K562 (cell line): ENCODE measurements at regions not wholly inside any gene's neighbourhood (a gene's known extent, or its start where the extent isn't known, plus 50 kb on each side); places are given as distances from the start of the nearest gene placed in this dataset.

ENCODE experiments used
- ATAC-seq: fragments of 200-7000 bp; cut with Tn5 transposase; 3 replicates; pipeline ENCODE4 v1.9.1; 2020; ENCODE audit warnings: moderate library complexity
- BruUV-seq: library from RNA; stranded (reverse); fragments of 400-500 nt; replicated peaks from 2 replicates; lab custom pipeline; 2021; lab: Mats Ljungman, UMichigan
- CTCF ChIA-PET: fragments of 300-600 bp; formaldehyde crosslinking; extraction: SDS; loops from one replicate; lab custom pipeline; 2021; ENCODE audit warnings: low intra/inter-chr PET ratio; lab: Yijun Ruan, JAX
- POLR2A ChIA-PET: fragments of 300-600, 350-650 bp; sonication (Branson Sonifier 250); formaldehyde crosslinking; extraction: SDS; loops from one replicate; lab custom pipeline; 2021; ENCODE audit warnings: antibody characterized with exemption, inconsistent platforms; lab: Yijun Ruan, JAX
- DNase-seq, 4 experiments: peaks; one replicate each; pipeline versions ENCODE4 v3.0.0 to v3.0.0-alpha.2; 2011 to 2018; ENCODE audit warnings: low spot score in 3 of 4, mixed read lengths in 3 of 4; ENCODE audit errors: extremely low read depth in 1 of 4
- FAIRE-seq: peaks from 2 replicates; lab custom pipeline; 2011; peaks lifted over from hg19 to GRCh38; lab: Jason Lieb, UNC
- H2AFZ ChIP-seq: 2 replicates; pipeline ENCODE4 v1.6.0; 2011; ENCODE audit warnings: low read depth, low read length, control low read depth, inconsistent platforms
- H3K27ac ChIP-seq: fragments of 200-600 bp; 3 replicates; pipeline ENCODE4 v1.8.0; 2011; ENCODE audit warnings: low read depth, mild to moderate bottlenecking, control low read depth, inconsistent platforms, low read length, moderate library complexity, mixed read lengths; ENCODE audit errors: extremely low read depth
- H3K27me3 ChIP-seq, 2 experiments: fragments of 300-600 bp in 1 of 2; 2 replicates in 1 of 2; 3 replicates in 1 of 2; pipeline versions ENCODE4 v1.6.0 to v1.8.0; 2011; ENCODE audit warnings: inconsistent platforms in 2 of 2, low read length in 2 of 2, mild to moderate bottlenecking in 1 of 2, mixed read lengths in 1 of 2, moderate library complexity in 1 of 2; ENCODE audit not compliant: control insufficient read depth in 2 of 2, insufficient read depth in 2 of 2
- H3K36me3 ChIP-seq: fragments of 300-600 bp; 3 replicates; pipeline ENCODE4 v1.8.0; 2011; ENCODE audit warnings: mild to moderate bottlenecking, low read length, inconsistent platforms; ENCODE audit not compliant: control insufficient read depth, insufficient read depth
- H3K4me1 ChIP-seq, 2 experiments: fragments of 200-600 bp in 1 of 2; replicated peaks in 1 of 2; 2 replicates in 1 of 2; 3 replicates in 1 of 2; pipeline versions ENCODE4 v1.5.1 to v1.8.0; 2011; ENCODE audit warnings: inconsistent platforms in 2 of 2, low read length in 2 of 2, mild to moderate bottlenecking in 1 of 2, mixed read lengths in 1 of 2, moderate library complexity in 1 of 2; ENCODE audit not compliant: control insufficient read depth in 2 of 2, insufficient read depth in 2 of 2
- H3K4me2 ChIP-seq: 2 replicates; pipeline ENCODE4 v1.6.1; 2011; ENCODE audit warnings: low read length, control low read depth, inconsistent platforms, mixed read lengths; ENCODE audit not compliant: insufficient read depth
- H3K4me3 ChIP-seq: fragments of 200-600 bp; sonication (generic), shearing (Covaris generic); 2 replicates; pipeline ENCODE4 v1.5.1; 2016; ENCODE audit warnings: control low read depth, inconsistent platforms
- H3K79me2 ChIP-seq: fragments of 200-600 bp; 3 replicates; pipeline ENCODE4 v1.8.0; 2011; ENCODE audit warnings: low read length, inconsistent platforms; ENCODE audit not compliant: control insufficient read depth, insufficient read depth
- H3K9ac ChIP-seq, 2 experiments: 2 replicates each; pipeline versions ENCODE4 v1.6.0 to v1.6.1; 2011; ENCODE audit warnings: low read depth in 2 of 2, low read length in 2 of 2, control low read depth in 1 of 2, inconsistent platforms in 1 of 2, mild to moderate bottlenecking in 1 of 2, mixed read lengths in 1 of 2; ENCODE audit not compliant: insufficient read depth in 1 of 2
- H3K9me1 ChIP-seq: one replicate; pipeline ENCODE4 v1.6.0; 2011; ENCODE audit warnings: inconsistent platforms, mild to moderate bottlenecking, low read length, moderate library complexity; ENCODE audit not compliant: control insufficient read depth, insufficient read depth
- H3K9me3 ChIP-seq: replicated peaks from 2 replicates; pipeline ENCODE4 v1.5.1; 2011; ENCODE audit warnings: low read depth, low read length, inconsistent platforms; ENCODE audit not compliant: control insufficient read depth, insufficient read depth
- H4K20me1 ChIP-seq: replicated peaks from 2 replicates; pipeline ENCODE4 v1.6.1; 2011; ENCODE audit warnings: low read length, inconsistent platforms, mixed read lengths; ENCODE audit not compliant: control insufficient read depth, insufficient read depth
- CTCF ChIP-seq, 3 experiments: IDR thresholded peaks in 2 of 3; conservative IDR thresholded peaks in 1 of 3; 2 replicates each; pipeline ENCODE4 v1.5.1; 2011 to 2012; ENCODE audit warnings: low read length in 3 of 3, mild to moderate bottlenecking in 3 of 3, control low read depth in 2 of 3, improper control_type of control experiment in 1 of 3, inconsistent platforms in 1 of 3, low read depth in 1 of 3, mixed read lengths in 1 of 3, moderate library complexity in 1 of 3; ENCODE audit not compliant: insufficient read depth in 2 of 3
- CTCFL ChIP-seq: IDR thresholded peaks from 2 replicates; pipeline ENCODE4 v1.6.1; 2011; ENCODE audit warnings: borderline replicate concordance, low read depth, mild to moderate bottlenecking, moderate library complexity, low read length; ENCODE audit not compliant: insufficient read depth, poor library complexity, severe bottlenecking
- RAD21 ChIP-seq, 2 experiments: fragments of 250-450 bp in 1 of 2; fragments of 450-650 bp in 1 of 2; sonication (Bioruptor Pico) in 1 of 2; formaldehyde crosslinking in 1 of 2; IDR thresholded peaks in 1 of 2; conservative IDR thresholded peaks in 1 of 2; 2 replicates each; pipeline versions ENCODE4 v1.4.0 to v1.8.0; 2020 to 2022; ENCODE audit warnings: mild to moderate bottlenecking in 2 of 2, moderate library complexity in 1 of 2
- SMC3 ChIP-seq: conservative IDR thresholded peaks from 2 replicates; pipeline ENCODE4 v1.6.1; 2011; ENCODE audit warnings: low read depth, low read length, improper control_type of control experiment; ENCODE audit not compliant: insufficient read depth
- TOE1 ChIP-seq, 2 experiments: fragments of 450-650 bp in 1 of 2; sonication (generic) in 1 of 2; formaldehyde crosslinking in 1 of 2; IDR thresholded peaks; 2 replicates each; pipeline versions ENCODE4 v1.7.1 to v1.8.0; 2016 to 2022; ENCODE audit warnings: borderline replicate concordance in 2 of 2, mild to moderate bottlenecking in 2 of 2, antibody characterized with exemption in 1 of 2, inconsistent platforms in 1 of 2, low read depth in 1 of 2, missing genetic modification reagents in 1 of 2, moderate library complexity in 1 of 2
- ZFP36 ChIP-seq: fragments of 150-350 bp; IDR thresholded peaks from 2 replicates; pipeline ENCODE4 v1.6.1; 2018; ENCODE audit warnings: low read length, low read depth; ENCODE audit not compliant: partially characterized antibody
- WGBS: fragments of 100-300 bp; shearing (Covaris generic); methylation state at CpG from one replicate; pipeline ENCODE4 v1.1.6; 2016; ENCODE audit warnings: low coverage, mixed read lengths; ENCODE audit not compliant: insufficient coverage; ENCODE audit errors: missing lambda C conversion rate; 5-methylcytosine and 5-hydroxymethylcytosine counted together
- in situ Hi-C: fragments of 300-500 bp; cut with MboI; formaldehyde crosslinking; loops from 4 replicates; pipeline ENCODE4 v1.15.0; 2018; ENCODE audit warnings: inconsistent platforms, mixed read lengths
- intact Hi-C: fragments of 100-400 bp; cut with micrococcal nuclease; formaldehyde crosslinking; loops from 2 replicates; pipeline ENCODE4 v1.14.2; 2022

- Histone ChIP-seq H3K36me3 (no peaks in the 10 kb centered on the region), H3K79me2 (no peaks in the 10 kb centered on the region), H3K9me1 (no peaks in the 10 kb centered on the region), H2AFZ (no peak overlapping the region), H3K9me3 (no peaks in the 10 kb centered on the region), H3K27me3 (peaks cover 13 to 30% of the 10 kb centered on the region in 2 experiments; a peak in 4 of 5 replicates), H3K27ac (no peak overlapping the region), H3K9ac (no peak overlapping the region), H3K4me2 (no peak overlapping the region), H4K20me1 (0 out of 2 replicates have a peak, but pooled peaks cover 6% of the 10 kb centered on the region), H3K4me1 (no peaks in the 10 kb centered on the region), H3K4me3 (no peak overlapping the region)
- intact Hi-C loops (no loop called here), in situ Hi-C loops (no loop called here)
- 0% methylated on average over 3 of the region's 3 CpGs for WGBS
- TF ChIP-seq ZFP36, result no peak
- BruUV-seq, result no TSS peak
- FAIRE-seq (no peak), ATAC-seq (no peak), DNase-seq (no peak)
- ChIA-PET POLR2A (no interaction called here), CTCF (no interaction called here)
These were observed 52.0 kb upstream of the SMYD2 start for GRCh38 chr1:214228976-214229375.

- ChIA-PET CTCF (no interaction called here), POLR2A (no interaction called here)
- BruUV-seq, result no TSS peak
- Histone ChIP-seq H4K20me1 (0 out of 2 replicates have a peak, but pooled peaks cover 6% of the 10 kb centered on the region), H3K9me3 (no peaks in the 10 kb centered on the region), H3K9me1 (no peaks in the 10 kb centered on the region), H3K27me3 (peaks cover 13 to 25% of the 10 kb centered on the region in 2 experiments; a peak in 4 of 5 replicates), H3K4me2 (no peak overlapping the region), H3K79me2 (no peaks in the 10 kb centered on the region), H3K9ac (no peak overlapping the region), H3K36me3 (no peaks in the 10 kb centered on the region), H3K27ac (no peak overlapping the region), H2AFZ (no peak overlapping the region), H3K4me3 (no peak overlapping the region), H3K4me1 (no peaks in the 10 kb centered on the region)
- peak; percentile 88 for ATAC-seq
- peak in 1 of 4 experiments; percentile 15 for DNase-seq
- FAIRE-seq, result no peak
- intact Hi-C loops (no loop called here), in situ Hi-C loops (no loop called here)
- TF ChIP-seq CTCF (IDR thresholded peaks at IDR 0.05 in 2 of 3, conservative IDR thresholded peaks at IDR 0.05 in 1 of 3; ENCODE audit: insufficient read depth in 2 of 3, low read depth in 1 of 3, low read length in 3 of 3), result peak; percentile 33 to 47 (median 33); a peak in 3 of 6 replicates
- no peak for TF ChIP-seq TOE1 (IDR thresholded peaks at IDR 0.05; ENCODE audit: borderline replicate concordance)
- TF ChIP-seq TOE1 (CRISPR knock-in tag; IDR thresholded peaks at IDR 0.05; ENCODE audit: borderline replicate concordance, low read depth), result no peak
- 0 out of 2 replicates have a peak, but pooled peaks have one; percentile 15 for TF ChIP-seq SMC3
- peak; percentile 22 for TF ChIP-seq CTCFL
- TF ChIP-seq RAD21 (CRISPR knock-in tag; conservative IDR thresholded peaks at IDR 0.05 in 1 of 2, IDR thresholded peaks at IDR 0.05 in 1 of 2), result 0 out of 4 replicates have a peak, but pooled peaks of 1 of the 2 experiments have one; percentile 7
- 0% methylated on average over 4 of the region's 4 CpGs for WGBS
These were observed 51.2 kb upstream of the SMYD2 start for GRCh38 chr1:214229736-214230135.
